Uterus (tissue), 3 donors: ENCODE measurements at regions not wholly inside any gene's neighbourhood (a gene's known extent, or its start where the extent isn't known, plus 50 kb on each side); places are given as distances from the start of the nearest gene placed in this dataset.

Experiments used
- DNase-seq, 2 donors: peaks; one replicate each; pipeline ENCODE4 v3.0.0-alpha.2; 2019 to 2020
- H3K27ac ChIP-seq, 2 donors: fragments of 200-600 bp; sonication (generic); 1 replicate in 1 of 2; 2 replicates in 1 of 2; pipeline ENCODE4 v1.5.1; 2016 to 2018
- H3K27me3 ChIP-seq, 2 donors: fragments of 200-600 bp; sonication (generic); one replicate each; pipeline ENCODE4 v1.5.1; 2018 to 2019; ENCODE audit warnings: control low read depth in 1 of 2
- H3K36me3 ChIP-seq, 2 donors: fragments of 200-600 bp; sonication (generic); one replicate each; pipeline ENCODE4 v1.5.1; 2019; ENCODE audit warnings: control low read depth in 1 of 2
- H3K4me1 ChIP-seq, 2 donors: fragments of 200-600 bp; sonication (generic); one replicate each; pipeline ENCODE4 v1.5.1; 2018 to 2019; ENCODE audit warnings: control low read depth in 1 of 2
- H3K4me3 ChIP-seq, 2 donors: fragments of 200-600 bp; sonication (generic); 1 replicate in 1 of 2; 2 replicates in 1 of 2; pipeline ENCODE4 v1.5.1; 2018 to 2019; ENCODE audit warnings: mild to moderate bottlenecking in 1 of 2
- H3K9me3 ChIP-seq, 2 donors: fragments of 200-600 bp; sonication (generic); one replicate each; pipeline ENCODE4 v1.5.1; 2019; ENCODE audit warnings: control low read depth in 1 of 2
- CTCF ChIP-seq, 4 experiments: fragments of 200-600 bp in 2 of 4; fragments of 450-650 bp in 2 of 4; sonication (generic) in 2 of 4; IDR thresholded peaks; one replicate each; pipeline ENCODE4 v1.5.1; 2016 to 2019; ENCODE audit warnings: antibody characterized with exemption in 4 of 4, mild to moderate bottlenecking in 2 of 4, moderate library complexity in 1 of 4
- POLR2A ChIP-seq, 2 donors: fragments of 450-650 bp; IDR thresholded peaks; one replicate each; pipeline ENCODE4 v1.6.1; 2016; ENCODE audit warnings: antibody characterized with exemption in 2 of 2, mild to moderate bottlenecking in 1 of 2, moderate library complexity in 1 of 2
- intact Hi-C: fragments of 100-400 bp; cut with DNase I; formaldehyde crosslinking; loops from one replicate; pipeline ENCODE4 v1.15.1; 2023; ENCODE audit warnings: low total_unique reads
- donor health status: DM: yes; HTN: yes; CAD: no.

GRCh38 chr14:98231210-98231609 lies 1040.8 kb downstream of the BCL11B start:
- Histone ChIP-seq H3K4me3 (no peak overlapping the region), H3K4me1 (no peaks in the 10 kb centered on the region), H3K36me3 (no peaks in the 10 kb centered on the region), H3K27me3 (no peaks in the 10 kb centered on the region), H3K9me3 (no peaks in the 10 kb centered on the region), H3K27ac (no peak overlapping the region)
- no peak for DNase-seq
- intact Hi-C loops = no loop called here
- TF ChIP-seq CTCF (IDR thresholded peaks at IDR 0.05) (no peak), POLR2A (IDR thresholded peaks at IDR 0.05) (no peak)

- no peaks in the 10 kb centered on the region for H3K4me1 ChIP-seq
- intact Hi-C loops = no loop called here
- H3K36me3 ChIP-seq = no peaks in the 10 kb centered on the region
- no peaks in the 10 kb centered on the region for H3K27me3 ChIP-seq
- H3K27ac ChIP-seq = no peak overlapping the region
- no peak overlapping the region for H3K4me3 ChIP-seq
- H3K9me3 ChIP-seq = no peaks in the 10 kb centered on the region
- no peak for DNase-seq
- TF ChIP-seq POLR2A (IDR thresholded peaks at IDR 0.05) (no peak), CTCF (IDR thresholded peaks at IDR 0.05) (no peak)
Observed at GRCh38 chr14:98233656-98234055, 1038.3 kb downstream of the BCL11B start.

- no peaks in the 10 kb centered on the region for H3K36me3 ChIP-seq
- no peak overlapping the region for H3K27ac ChIP-seq
- no peaks in the 10 kb centered on the region for H3K27me3 ChIP-seq
- intact Hi-C loops = no loop called here
- TF ChIP-seq CTCF (IDR thresholded peaks at IDR 0.05) (no peak), POLR2A (IDR thresholded peaks at IDR 0.05) (no peak)
- H3K4me3 ChIP-seq = no peak overlapping the region
- H3K4me1 ChIP-seq = no peaks in the 10 kb centered on the region
- H3K9me3 ChIP-seq = no peaks in the 10 kb centered on the region
- DNase-seq = no peak
Observed at GRCh38 chr14:98234208-98234607, 1037.8 kb downstream of the BCL11B start.

GRCh38 chr14:98236314-98236713 lies 1035.7 kb downstream of the BCL11B start:
- H3K4me3 ChIP-seq = no peak overlapping the region
- H3K27me3 ChIP-seq = no peaks in the 10 kb centered on the region
- H3K4me1 ChIP-seq = no peaks in the 10 kb centered on the region
- H3K9me3 ChIP-seq = no peaks in the 10 kb centered on the region
- H3K36me3 ChIP-seq = no peaks in the 10 kb centered on the region
- DNase-seq = no peak
- intact Hi-C loops = no loop called here
- no peak overlapping the region for H3K27ac ChIP-seq
- TF ChIP-seq CTCF (IDR thresholded peaks at IDR 0.05) (no peak), POLR2A (IDR thresholded peaks at IDR 0.05) (no peak)

- no peaks in the 10 kb centered on the region for H3K4me1 ChIP-seq
- no peaks in the 10 kb centered on the region for H3K27me3 ChIP-seq
- H3K27ac ChIP-seq = no peak overlapping the region
- TF ChIP-seq CTCF (IDR thresholded peaks at IDR 0.05) = no peak
- TF ChIP-seq POLR2A (IDR thresholded peaks at IDR 0.05) = no peak
- intact Hi-C loops = no loop called here
- DNase-seq = no peak
- no peaks in the 10 kb centered on the region for H3K9me3 ChIP-seq
- H3K4me3 ChIP-seq = no peak overlapping the region
- no peaks in the 10 kb centered on the region for H3K36me3 ChIP-seq
Observed at GRCh38 chr14:98237939-98238338, 1034.1 kb downstream of the BCL11B start.
